Testis (tissue), 2 donors: ENCODE measurements at regions not wholly inside any gene's neighbourhood (a gene's known extent, or its start where the extent isn't known, plus 50 kb on each side); places are given as distances from the start of the nearest gene placed in this dataset.

Source experiments
- DNase-seq: peaks from one replicate; pipeline ENCODE4 v3.0.0-alpha.2; 2019
- H3K27ac ChIP-seq, 2 donors: fragments of 200-600 bp; sonication (generic); one replicate each; pipeline ENCODE4 v1.5.1; 2019
- H3K27me3 ChIP-seq: fragments of 200-600 bp; sonication (generic); one replicate; pipeline ENCODE4 v1.5.1; 2019
- H3K36me3 ChIP-seq: fragments of 200-600 bp; sonication (generic); one replicate; pipeline ENCODE4 v1.5.1; 2017; ENCODE audit warnings: low read depth; ENCODE audit errors: missing control alignments
- H3K4me1 ChIP-seq: fragments of 200-600 bp; sonication (generic); one replicate; pipeline ENCODE4 v1.5.1; 2019
- H3K4me3 ChIP-seq, 2 donors: fragments of 200-600 bp; sonication (generic); one replicate each; pipeline ENCODE4 v1.5.1; 2017 to 2019
- H3K9me3 ChIP-seq: fragments of 200-600 bp; sonication (generic); one replicate; pipeline ENCODE4 v1.5.1; 2017
- POLR2A ChIP-seq: fragments of 450-650 bp; IDR thresholded peaks from one replicate; pipeline ENCODE4 v1.6.1; 2017; ENCODE audit warnings: antibody characterized with exemption, mild to moderate bottlenecking, moderate library complexity
- WGBS, 2 donors: methylation state at CpG; one replicate each; pipeline ENCODE4 v1.1.5; 2018; 5-methylcytosine and 5-hydroxymethylcytosine counted together
- intact Hi-C: fragments of 100-400 bp; cut with DNase I; formaldehyde crosslinking; loops from one replicate; pipeline ENCODE4 v1.15.1; 2023; ENCODE audit warnings: low total_unique reads
- TF ChIP-seq, protein P1 (sequence below), 3 experiments: fragments of 450-650 bp in 2 of 3; fragments of 200-600 bp in 1 of 3; sonication (generic) in 1 of 3; IDR thresholded peaks; one replicate each; pipeline ENCODE4 v1.5.1; 2016 to 2019; ENCODE audit warnings: antibody characterized with exemption in 3 of 3, mild to moderate bottlenecking in 2 of 3, moderate library complexity in 1 of 3

DNA sequence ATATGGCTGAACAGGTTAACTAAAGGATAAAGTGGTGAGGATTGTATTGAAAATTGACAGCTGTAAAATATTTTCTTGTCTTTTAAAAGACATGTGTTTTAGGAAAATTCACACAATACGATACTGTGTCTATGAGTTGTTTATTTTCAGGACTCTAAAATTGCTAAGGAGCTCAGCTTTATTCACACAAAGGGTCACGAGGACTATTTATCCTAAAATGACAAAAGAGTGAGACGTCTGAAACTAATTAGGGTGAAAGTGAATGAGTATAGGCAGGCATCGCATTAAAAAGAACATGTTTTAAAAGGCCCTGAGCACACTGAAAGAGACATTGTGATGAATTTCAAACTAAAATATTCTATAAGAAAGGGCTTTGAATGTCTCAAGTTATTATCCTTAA is 304.7 kb downstream of the SH2D1A start:
- WGBS, 2 donors: 62 to 67% methylated on average over 4 of the region's 4 CpGs
- Histone ChIP-seq H3K27me3 (no peaks in the 10 kb centered on the region), H3K36me3 (no peaks in the 10 kb centered on the region), H3K4me3 (no peak overlapping the region), H3K4me1 (no peaks in the 10 kb centered on the region), H3K9me3 (no peaks in the 10 kb centered on the region), H3K27ac (no peak overlapping the region)
- intact Hi-C loops: no loop called here
- TF ChIP-seq POLR2A: no peak
- TF ChIP-seq, protein P1, sequence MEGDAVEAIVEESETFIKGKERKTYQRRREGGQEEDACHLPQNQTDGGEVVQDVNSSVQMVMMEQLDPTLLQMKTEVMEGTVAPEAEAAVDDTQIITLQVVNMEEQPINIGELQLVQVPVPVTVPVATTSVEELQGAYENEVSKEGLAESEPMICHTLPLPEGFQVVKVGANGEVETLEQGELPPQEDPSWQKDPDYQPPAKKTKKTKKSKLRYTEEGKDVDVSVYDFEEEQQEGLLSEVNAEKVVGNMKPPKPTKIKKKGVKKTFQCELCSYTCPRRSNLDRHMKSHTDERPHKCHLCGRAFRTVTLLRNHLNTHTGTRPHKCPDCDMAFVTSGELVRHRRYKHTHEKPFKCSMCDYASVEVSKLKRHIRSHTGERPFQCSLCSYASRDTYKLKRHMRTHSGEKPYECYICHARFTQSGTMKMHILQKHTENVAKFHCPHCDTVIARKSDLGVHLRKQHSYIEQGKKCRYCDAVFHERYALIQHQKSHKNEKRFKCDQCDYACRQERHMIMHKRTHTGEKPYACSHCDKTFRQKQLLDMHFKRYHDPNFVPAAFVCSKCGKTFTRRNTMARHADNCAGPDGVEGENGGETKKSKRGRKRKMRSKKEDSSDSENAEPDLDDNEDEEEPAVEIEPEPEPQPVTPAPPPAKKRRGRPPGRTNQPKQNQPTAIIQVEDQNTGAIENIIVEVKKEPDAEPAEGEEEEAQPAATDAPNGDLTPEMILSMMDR (IDR thresholded peaks at IDR 0.05): no peak
- no peak for DNase-seq

DNA sequence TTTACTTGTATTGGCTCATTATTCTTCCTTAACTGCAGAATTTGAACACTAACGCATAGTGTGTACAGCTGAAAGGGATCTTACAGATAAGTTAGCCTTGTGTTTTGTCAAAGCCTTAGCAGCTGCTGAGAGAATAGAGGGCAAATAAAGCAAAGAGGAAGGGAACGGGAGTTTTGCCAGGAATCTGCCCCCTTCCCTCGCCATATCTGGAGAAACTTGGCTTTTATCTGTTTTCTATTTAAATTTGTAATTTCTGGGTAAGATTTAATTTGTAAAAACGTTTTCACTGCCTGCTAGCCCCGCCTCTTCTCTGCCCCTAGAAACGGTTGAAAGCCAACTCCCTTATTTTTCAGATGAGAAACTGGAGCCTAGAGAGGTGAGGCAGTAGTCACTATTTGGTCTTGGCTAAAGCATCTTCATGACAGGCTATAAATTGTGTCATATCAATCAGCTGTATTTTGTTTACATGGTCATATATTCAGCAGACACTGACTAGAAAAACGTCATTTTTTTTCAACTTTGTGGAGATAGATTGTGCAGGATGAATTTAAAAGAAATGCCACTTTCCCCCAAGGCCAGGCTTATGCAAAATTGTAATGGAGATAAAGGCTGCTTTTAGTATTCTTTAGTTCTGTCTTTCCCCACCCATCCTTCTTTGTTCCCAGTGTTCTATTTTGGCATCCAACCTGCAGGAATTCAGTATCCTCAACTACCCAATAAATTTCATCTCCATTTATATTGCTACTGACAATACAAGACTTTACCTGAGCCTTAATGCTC is 319.4 kb downstream of the SH2D1A start:
- 39 to 49% methylated on average over 7 of the region's 7 CpGs for WGBS, 2 donors
- DNase-seq: no peak
- Histone ChIP-seq H3K4me3 (no peak overlapping the region), H3K4me1 (no peaks in the 10 kb centered on the region), H3K27me3 (no peaks in the 10 kb centered on the region), H3K27ac (no peak overlapping the region), H3K9me3 (no peaks in the 10 kb centered on the region), H3K36me3 (no peaks in the 10 kb centered on the region)
- intact Hi-C loops: no loop called here
- TF ChIP-seq, protein P1 (IDR thresholded peaks at IDR 0.05): no peak
- TF ChIP-seq POLR2A: no peak

DNA sequence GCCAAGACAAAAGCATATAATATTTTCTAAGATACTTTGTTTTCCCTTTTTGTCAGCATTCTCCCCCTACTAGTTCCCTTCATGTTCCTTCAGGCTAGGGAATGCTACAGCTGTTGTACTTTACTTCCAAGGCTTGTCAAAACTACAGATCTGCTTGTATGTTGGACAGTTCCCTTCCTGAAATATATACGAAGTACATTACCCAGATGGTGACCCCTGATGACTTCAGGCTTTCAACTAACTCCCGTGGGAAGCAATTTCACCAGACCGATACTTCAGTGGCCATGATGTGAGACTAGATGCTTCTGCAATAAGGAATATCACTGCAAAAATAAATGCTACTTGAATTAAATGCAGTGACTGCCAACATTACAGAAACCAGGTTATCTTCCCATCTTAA is 332.8 kb downstream of the SH2D1A start:
- H3K27me3 ChIP-seq: no peaks in the 10 kb centered on the region
- no peaks in the 10 kb centered on the region for H3K9me3 ChIP-seq
- H3K36me3 ChIP-seq: no peaks in the 10 kb centered on the region
- no peak overlapping the region for H3K4me3 ChIP-seq
- no peak for DNase-seq
- WGBS, 2 donors: 46 to 52% methylated on average over 3 of the region's 3 CpGs
- TF ChIP-seq POLR2A: no peak
- TF ChIP-seq, protein P1 (IDR thresholded peaks at IDR 0.05): no peak
- no peak overlapping the region for H3K27ac ChIP-seq
- H3K4me1 ChIP-seq: no peaks in the 10 kb centered on the region
- intact Hi-C loops: no loop called here

DNA sequence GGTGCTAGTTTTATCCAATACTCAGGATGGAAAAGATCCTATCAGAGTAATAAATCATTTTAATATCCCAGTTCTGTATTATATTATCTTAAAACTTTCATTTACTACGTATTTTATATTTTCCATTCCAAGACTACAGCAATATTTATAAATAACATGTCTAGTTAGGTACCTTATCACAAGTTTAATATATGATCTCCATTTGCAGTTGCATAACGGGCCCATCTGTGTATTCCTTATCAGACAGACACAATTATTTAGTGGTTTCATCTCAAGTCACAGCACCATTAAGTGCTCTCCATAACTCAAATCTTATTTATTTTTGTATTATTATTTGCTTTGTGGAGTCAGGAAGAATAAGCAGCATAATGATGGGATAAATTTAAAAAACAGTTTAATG is 333.9 kb downstream of the SH2D1A start:
- no peaks in the 10 kb centered on the region for H3K9me3 ChIP-seq
- no peak overlapping the region for H3K27ac ChIP-seq
- TF ChIP-seq, protein P1 (IDR thresholded peaks at IDR 0.05): no peak
- no peak for TF ChIP-seq POLR2A
- no peaks in the 10 kb centered on the region for H3K4me1 ChIP-seq
- intact Hi-C loops: no loop called here
- 52 to 62% methylated on average over 2 of the region's 2 CpGs for WGBS, 2 donors
- no peaks in the 10 kb centered on the region for H3K36me3 ChIP-seq
- H3K4me3 ChIP-seq: no peak overlapping the region
- no peak for DNase-seq
- H3K27me3 ChIP-seq: no peaks in the 10 kb centered on the region

DNA sequence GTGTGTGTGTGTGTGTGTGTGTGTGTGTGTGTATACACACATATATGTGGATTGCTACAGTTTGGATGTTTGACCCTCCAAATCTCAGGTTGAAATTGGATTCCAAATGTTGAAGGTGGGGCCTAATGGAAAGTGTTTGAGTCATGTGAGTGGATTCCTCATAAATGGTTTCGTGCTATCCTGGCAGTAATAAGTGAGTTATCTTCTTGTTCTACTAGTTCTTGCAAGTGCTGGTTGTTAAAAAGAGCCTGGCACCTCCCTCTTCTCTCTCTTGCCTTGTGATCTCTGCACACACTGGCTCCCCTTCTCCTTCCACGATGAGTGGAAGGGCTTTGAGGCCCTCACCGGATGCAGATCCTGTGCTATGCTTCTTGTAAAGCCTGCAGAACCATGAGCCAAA is 344.1 kb downstream of the SH2D1A start:
- no peak for DNase-seq
- Histone ChIP-seq H3K36me3 (no peaks in the 10 kb centered on the region), H3K27ac (no peak overlapping the region), H3K9me3 (no peaks in the 10 kb centered on the region), H3K4me1 (no peaks in the 10 kb centered on the region), H3K4me3 (no peak overlapping the region), H3K27me3 (no peaks in the 10 kb centered on the region)
- intact Hi-C loops: no loop called here
- 96 to 97% methylated on average over 3 of the region's 3 CpGs for WGBS, 2 donors
- TF ChIP-seq, protein P1 (IDR thresholded peaks at IDR 0.05): no peak
- no peak for TF ChIP-seq POLR2A
